Thymus (tissue), 11 donors: ENCODE measurements at regions not wholly inside any gene's neighbourhood (a gene's known extent, or its start where the extent isn't known, plus 50 kb on each side); places are given as distances from the start of the nearest gene placed in this dataset.

Experiments
- DNase-seq, 9 donors: peaks; one replicate each; pipeline ENCODE4 v3.0.0-alpha.2; 2013; ENCODE audit warnings: low spot score in 9 of 9, low read depth in 6 of 9, missing footprints in 1 of 9
- H3K27ac ChIP-seq, 2 donors: one replicate each; pipeline ENCODE4 v1.5.1; 2013; ENCODE audit warnings: control low read depth in 1 of 2, low read depth in 1 of 2, low read length in 1 of 2, mild to moderate bottlenecking in 1 of 2, moderate library complexity in 1 of 2
- H3K27me3 ChIP-seq, 2 donors: one replicate each; pipeline ENCODE4 v1.5.1; 2013; ENCODE audit warnings: low read length in 1 of 2; ENCODE audit not compliant: control insufficient read depth in 2 of 2, insufficient read depth in 1 of 2
- H3K36me3 ChIP-seq, 2 donors: one replicate each; pipeline ENCODE4 v1.5.1; 2013; ENCODE audit warnings: low read length in 1 of 2, mild to moderate bottlenecking in 1 of 2, moderate library complexity in 1 of 2; ENCODE audit not compliant: control insufficient read depth in 2 of 2, insufficient read depth in 2 of 2
- H3K4me1 ChIP-seq, 2 donors: one replicate each; pipeline ENCODE4 v1.5.1; 2013; ENCODE audit warnings: low read length in 2 of 2; ENCODE audit not compliant: control insufficient read depth in 2 of 2, insufficient read depth in 2 of 2
- H3K4me3 ChIP-seq, 2 donors: one replicate each; pipeline ENCODE4 v1.5.1; 2013; ENCODE audit warnings: low read length in 2 of 2, control low read depth in 1 of 2, mild to moderate bottlenecking in 1 of 2
- H3K9me3 ChIP-seq, 2 donors: one replicate each; pipeline ENCODE4 v1.5.1; 2013; ENCODE audit warnings: low read length in 1 of 2, mild to moderate bottlenecking in 1 of 2; ENCODE audit not compliant: control insufficient read depth in 2 of 2, insufficient read depth in 1 of 2
- WGBS: extraction: QIAGEN DNeasy Blood & Tissue Kit; methylation state at CpG from one replicate; pipeline ENCODE4 v1.1.7; 2013; 5-methylcytosine and 5-hydroxymethylcytosine counted together
- donor health status: healthy.

- Histone ChIP-seq H3K27ac (no peak overlapping the region), H3K9me3 (peaks cover 0 to 12% of the 10 kb centered on the region in 2 donors), H3K27me3 (no peaks in the 10 kb centered on the region), H3K4me1 (peaks cover 3 to 22% of the 10 kb centered on the region in 2 donors), H3K4me3 (no peak overlapping the region), H3K36me3 (no peaks in the 10 kb centered on the region)
- 93% methylated on average over 2 of the region's 2 CpGs for WGBS
- DNase-seq = no peak
Observed at GRCh38 chr2:234275515-234275914, 221.4 kb downstream of the ARL4C start.

GRCh38 chr2:234273887-234274584 lies 222.8 kb downstream of the ARL4C start:
- H3K4me3 ChIP-seq = no peak overlapping the region
- no peaks in the 10 kb centered on the region for H3K36me3 ChIP-seq
- peaks cover 0 to 4% of the 10 kb centered on the region in 2 donors for H3K9me3 ChIP-seq
- H3K27ac ChIP-seq = no peak overlapping the region
- WGBS = 94% methylated on average over 9 of the region's 9 CpGs
- H3K4me1 ChIP-seq = peaks cover 3 to 22% of the 10 kb centered on the region in 2 donors
- no peak for DNase-seq
- no peaks in the 10 kb centered on the region for H3K27me3 ChIP-seq

DNA sequence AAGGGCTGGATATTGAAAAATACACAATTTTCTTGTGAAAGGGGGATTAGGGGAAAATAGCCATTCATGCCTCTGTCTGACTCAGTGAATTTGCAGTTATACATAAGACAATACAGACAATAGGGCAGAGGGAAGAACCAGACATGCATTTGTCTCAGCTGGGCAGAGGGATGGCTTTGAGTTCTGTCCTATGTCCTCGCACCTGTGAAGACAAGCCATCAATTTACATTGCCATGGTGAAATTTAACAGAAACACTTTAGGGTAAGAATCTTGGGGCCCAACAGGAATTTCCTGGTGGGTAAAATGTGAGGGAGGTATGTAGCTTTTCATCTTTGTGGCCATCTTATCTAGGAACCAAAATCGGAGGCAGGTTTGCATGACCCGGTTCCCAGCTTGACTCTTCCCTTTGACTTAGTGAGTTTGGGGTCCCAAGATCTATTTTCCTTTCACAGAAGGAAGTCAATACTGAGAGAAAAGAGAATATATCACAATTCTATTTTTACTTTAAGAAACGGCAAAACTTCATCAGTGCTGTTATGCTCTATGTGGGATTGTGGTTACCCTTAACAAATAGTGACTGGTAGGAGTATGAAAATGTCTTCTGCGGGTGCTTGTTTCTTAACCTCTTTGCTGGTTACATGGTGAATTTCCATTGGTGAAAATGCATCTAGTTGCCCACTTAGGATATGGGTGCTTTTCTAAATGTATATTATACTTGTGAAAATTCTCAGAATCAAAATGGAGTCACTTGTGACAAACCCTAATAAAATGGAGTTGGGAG lies 221.8 kb downstream of the SPP2 start:
- WGBS = 25% methylated on average over 5 of the region's 5 CpGs
- Histone ChIP-seq H3K36me3 (no peaks in the 10 kb centered on the region), H3K27me3 (no peaks in the 10 kb centered on the region), H3K4me1 (peaks cover 3 to 20% of the 10 kb centered on the region in 2 donors), H3K4me3 (no peak overlapping the region), H3K27ac (no peak overlapping the region), H3K9me3 (no peaks in the 10 kb centered on the region)
- DNase-seq = peak in 1 of 9 donors; percentile 37

GRCh38 chr2:234271338-234271737 lies 220.8 kb downstream of the SPP2 start:
- Histone ChIP-seq H3K27me3 (no peaks in the 10 kb centered on the region), H3K4me3 (no peak overlapping the region), H3K4me1 (peaks cover 3 to 20% of the 10 kb centered on the region in 2 donors), H3K36me3 (no peaks in the 10 kb centered on the region), H3K27ac (no peak overlapping the region), H3K9me3 (no peaks in the 10 kb centered on the region)
- no peak for DNase-seq
- 97% methylated on average over 4 of the region's 4 CpGs for WGBS

- H3K4me3 ChIP-seq = no peak overlapping the region
- H3K36me3 ChIP-seq = no peaks in the 10 kb centered on the region
- H3K4me1 ChIP-seq = peaks cover 3 to 20% of the 10 kb centered on the region in 2 donors
- DNase-seq = no peak
- H3K27ac ChIP-seq = no peak overlapping the region
- 53% methylated on average over 2 of the region's 2 CpGs for WGBS
- no peaks in the 10 kb centered on the region for H3K27me3 ChIP-seq
- H3K9me3 ChIP-seq = no peaks in the 10 kb centered on the region
Observed at GRCh38 chr2:234269769-234270204, 219.3 kb downstream of the SPP2 start.

DNA sequence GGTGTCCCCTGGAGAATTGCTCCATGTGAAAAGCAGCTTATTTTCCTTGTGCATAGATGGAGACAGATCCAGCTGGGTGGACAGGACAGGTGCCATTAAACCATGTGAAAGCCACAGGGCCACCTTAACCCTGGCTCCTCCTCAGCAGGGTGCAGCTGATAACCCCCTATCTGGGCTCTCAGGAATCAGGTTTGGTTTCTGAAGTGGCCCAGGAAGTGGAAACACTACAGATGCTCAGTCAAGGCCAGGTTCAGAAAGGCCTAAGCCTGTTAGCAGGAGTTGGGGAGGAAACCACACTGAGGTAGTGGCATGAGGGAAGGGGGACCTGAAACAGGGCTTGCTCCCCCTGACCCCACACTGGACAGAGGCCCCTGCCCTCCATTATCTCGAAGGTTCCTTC lies 217.0 kb downstream of the SPP2 start:
- 81% methylated on average over 1 of the region's 1 CpG for WGBS
- peaks cover under 1 to 17% of the 10 kb centered on the region in 2 donors for H3K4me1 ChIP-seq
- H3K27me3 ChIP-seq = no peaks in the 10 kb centered on the region
- no peak for DNase-seq
- no peak overlapping the region for H3K4me3 ChIP-seq
- H3K9me3 ChIP-seq = no peaks in the 10 kb centered on the region
- H3K27ac ChIP-seq = no peak overlapping the region
- no peaks in the 10 kb centered on the region for H3K36me3 ChIP-seq

DNA sequence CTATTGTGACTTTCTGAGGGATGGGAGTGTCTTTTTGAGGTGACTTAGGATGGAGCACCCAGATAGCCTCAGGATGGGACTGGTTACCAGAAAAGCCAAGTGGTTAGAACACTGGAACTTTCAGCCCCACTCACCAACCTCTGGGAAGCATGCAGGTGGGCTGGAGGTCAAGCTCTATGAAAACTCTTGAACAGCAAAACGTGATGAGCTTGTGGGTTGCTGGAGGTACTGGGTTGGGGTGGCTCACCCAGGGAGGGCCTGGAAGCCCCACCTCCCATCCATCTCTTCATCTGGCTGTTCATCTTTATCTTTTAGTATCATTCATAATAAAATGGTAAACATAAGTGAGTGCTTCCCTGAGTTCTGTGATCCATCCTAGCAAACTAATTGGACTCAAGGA lies 216.4 kb downstream of the SPP2 start:
- Histone ChIP-seq H3K27me3 (no peaks in the 10 kb centered on the region), H3K4me1 (peaks cover 0 to 11% of the 10 kb centered on the region in 2 donors), H3K27ac (no peak overlapping the region), H3K4me3 (no peak overlapping the region), H3K36me3 (no peaks in the 10 kb centered on the region), H3K9me3 (no peaks in the 10 kb centered on the region)
- DNase-seq = no peak
- WGBS = 55% methylated on average over 1 of the region's 1 CpG

DNA sequence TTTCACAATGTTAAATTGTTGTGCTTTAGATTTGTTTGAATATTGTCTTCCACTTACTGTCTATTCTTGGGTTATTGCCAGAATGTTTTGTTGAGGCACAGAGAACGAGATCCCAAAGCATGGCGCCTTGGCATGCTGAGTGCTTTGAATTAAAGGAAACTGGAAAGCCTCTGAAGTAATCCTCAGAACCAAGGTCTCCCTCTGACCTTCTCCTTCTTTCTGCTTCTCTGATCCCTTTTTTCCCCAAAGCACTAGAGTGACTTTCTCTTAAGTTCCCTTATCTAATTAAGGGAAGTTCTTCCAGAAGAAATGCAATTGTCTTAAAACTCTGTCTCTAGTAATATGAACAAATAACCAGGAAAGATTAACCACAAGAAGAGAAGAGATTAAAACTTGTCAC lies 214.7 kb downstream of the SPP2 start:
- no peak overlapping the region for H3K4me3 ChIP-seq
- peaks cover 0 to 8% of the 10 kb centered on the region in 2 donors for H3K4me1 ChIP-seq
- H3K9me3 ChIP-seq = no peaks in the 10 kb centered on the region
- H3K27ac ChIP-seq = no peak overlapping the region
- no peaks in the 10 kb centered on the region for H3K27me3 ChIP-seq
- DNase-seq = no peak
- H3K36me3 ChIP-seq = no peaks in the 10 kb centered on the region
- WGBS = 98% methylated on average over 2 of the region's 2 CpGs

GRCh38 chr2:234261736-234262135 lies 211.2 kb downstream of the SPP2 start:
- Histone ChIP-seq H3K27ac (no peak overlapping the region), H3K36me3 (no peaks in the 10 kb centered on the region), H3K4me1 (peaks cover 0 to 2% of the 10 kb centered on the region in 2 donors), H3K27me3 (no peaks in the 10 kb centered on the region), H3K4me3 (no peak overlapping the region), H3K9me3 (no peaks in the 10 kb centered on the region)
- DNase-seq = no peak
- WGBS = 93% methylated on average over 2 of the region's 2 CpGs
